HepG2 (cell line): ENCODE measurements at regions not wholly inside any gene's neighbourhood (a gene's known extent, or its start where the extent isn't known, plus 50 kb on each side); places are given as distances from the start of the nearest gene placed in this dataset.

Experiments used
- ATF3 ChIP-seq: sonication (generic); formaldehyde crosslinking; IDR thresholded peaks from 2 replicates; pipeline ENCODE4 v1.4.0; 2020; ENCODE audit warnings: missing genetic modification reagents
- CREB1 ChIP-seq, 2 experiments: fragments of 450-650 bp in 1 of 2; IDR thresholded peaks; 2 replicates each; pipeline ENCODE4 v1.6.1; 2016 to 2017; ENCODE audit warnings: control low read depth in 1 of 2, mild to moderate bottlenecking in 1 of 2, missing compliant biosample characterization in 1 of 2, missing genetic modification characterization in 1 of 2
- FOXM1 ChIP-seq: sonication (generic); formaldehyde crosslinking; IDR thresholded peaks from 2 replicates; pipeline ENCODE4 v1.5.0; 2020; ENCODE audit warnings: missing genetic modification reagents
- MAX ChIP-seq: IDR thresholded peaks from 2 replicates; pipeline ENCODE4 v1.6.1; 2012; ENCODE audit warnings: inconsistent platforms
- NCOA2 ChIP-seq: sonication (generic); formaldehyde crosslinking; IDR thresholded peaks from 2 replicates; pipeline ENCODE4 v1.8.0; 2022; ENCODE audit warnings: inconsistent platforms
- POLR2A ChIP-seq, 2 experiments: IDR thresholded peaks; 2 replicates each; pipeline ENCODE4 v1.6.1; 2011; ENCODE audit warnings: low read depth in 2 of 2, low read length in 2 of 2, mild to moderate bottlenecking in 1 of 2, moderate library complexity in 1 of 2; ENCODE audit not compliant: insufficient read depth in 1 of 2
- RAD21 ChIP-seq: fragments of 450-650 bp; formaldehyde crosslinking; IDR thresholded peaks from 2 replicates; pipeline ENCODE4 v1.5.0; 2020; ENCODE audit warnings: mild to moderate bottlenecking
- TGIF2 ChIP-seq: IDR thresholded peaks from 2 replicates; pipeline ENCODE4 v1.6.1; 2016; ENCODE audit warnings: control low read depth, missing compliant biosample characterization
- ZFP90 ChIP-seq: sonication (generic); formaldehyde crosslinking; IDR thresholded peaks from 2 replicates; pipeline ENCODE4 v1.8.0; 2022; ENCODE audit warnings: missing genetic modification reagents, mild to moderate bottlenecking, inconsistent platforms, borderline replicate concordance
- ZNF501 ChIP-seq: sonication (generic); formaldehyde crosslinking; IDR thresholded peaks from 2 replicates; pipeline ENCODE4 v1.5.1; 2020; ENCODE audit warnings: mild to moderate bottlenecking, moderate library complexity, missing genetic modification reagents
- ZNF775 ChIP-seq: sonication (generic); formaldehyde crosslinking; IDR thresholded peaks from 2 replicates; pipeline ENCODE4 v1.4.0; 2020; ENCODE audit warnings: missing genetic modification reagents, mild to moderate bottlenecking, moderate library complexity, borderline replicate concordance

GRCh38 chr7:392822-393221 is 102.9 kb downstream of the FOXL3 start:
- TF ChIP-seq ATF3 (CRISPR knock-in tag) (no peak), CREB1 (IDR thresholded peaks at IDR 0.05) (no peak), CREB1 (CRISPR knock-in tag; IDR thresholded peaks at IDR 0.05) (no peak), MAX (no peak), ZFP90 (CRISPR knock-in tag) (no peak), ZNF501 (CRISPR knock-in tag) (no peak), NCOA2 (CRISPR knock-in tag) (no peak), RAD21 (CRISPR knock-in tag) (no peak), FOXM1 (CRISPR knock-in tag) (no peak), POLR2A (IDR thresholded peaks at IDR 0.05; ENCODE audit: insufficient read depth in 1 of 2, low read depth in 2 of 2, low read length in 2 of 2) (no peak), ZNF775 (CRISPR knock-in tag) (no peak), TGIF2 (CRISPR knock-in tag) (no peak)
